HTR-8/SVneo (cell line): ENCODE measurements at regions not wholly inside any gene's neighbourhood (a gene's known extent, or its start where the extent isn't known, plus 50 kb on each side); places are given as distances from the start of the nearest gene placed in this dataset.

Experiments used
- DNase-seq: peaks from one replicate; pipeline ENCODE4 v3.0.0; 2011; ENCODE audit warnings: low spot score, mixed read lengths; ENCODE audit not compliant: insufficient read length
- FAIRE-seq: peaks from 2 replicates; lab custom pipeline; 2011; peaks lifted over from hg19 to GRCh38; lab: Jason Lieb, UNC

DNA sequence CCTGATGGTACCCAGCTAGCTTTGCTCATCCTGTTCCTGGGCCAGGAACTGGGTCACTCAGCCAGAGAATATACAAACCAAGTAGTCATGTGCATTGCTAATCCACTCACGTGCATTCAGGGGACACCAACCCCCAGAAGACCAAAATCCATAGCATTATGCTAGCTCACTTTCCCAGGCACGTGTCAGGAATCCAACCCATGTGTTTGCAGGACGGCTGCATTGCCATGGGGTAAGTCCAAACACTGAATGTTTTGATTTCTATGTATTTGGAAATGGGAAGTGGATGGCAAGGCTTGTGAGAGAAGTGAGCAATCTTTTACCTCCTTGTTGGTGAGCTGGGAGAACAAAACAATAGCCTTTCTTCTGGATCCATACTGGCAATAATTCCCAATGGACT lies 87.1 kb upstream of the FOXN3 start:
- DNase-seq: no peak
- FAIRE-seq: no peak

DNA sequence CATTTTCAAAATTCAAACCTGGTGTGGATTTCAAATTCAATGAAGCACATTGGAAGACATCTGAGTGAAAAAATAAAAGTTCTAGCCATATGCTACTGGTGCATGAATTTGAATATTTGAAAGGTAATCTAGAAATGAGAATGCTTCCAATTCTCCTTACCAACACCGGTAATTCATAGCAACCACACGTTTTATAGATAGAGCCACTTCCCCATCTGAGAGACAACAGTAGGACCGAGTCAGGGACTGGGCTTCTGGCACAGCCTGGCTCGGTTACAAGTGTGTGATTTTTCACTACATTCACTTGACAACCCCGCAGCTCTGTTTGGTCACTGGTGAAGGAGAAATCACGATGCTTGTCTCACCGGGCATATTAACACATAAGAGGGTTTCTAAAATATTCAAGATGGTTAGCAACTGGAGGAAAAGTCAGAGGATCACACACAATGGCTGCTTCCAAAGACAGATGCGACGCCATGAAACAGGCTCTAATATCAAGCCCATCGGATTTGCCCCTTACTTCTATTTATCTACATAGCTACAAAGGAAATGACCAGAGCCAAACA lies 86.5 kb upstream of the FOXN3 start:
- no peak for FAIRE-seq
- no peak for DNase-seq

DNA sequence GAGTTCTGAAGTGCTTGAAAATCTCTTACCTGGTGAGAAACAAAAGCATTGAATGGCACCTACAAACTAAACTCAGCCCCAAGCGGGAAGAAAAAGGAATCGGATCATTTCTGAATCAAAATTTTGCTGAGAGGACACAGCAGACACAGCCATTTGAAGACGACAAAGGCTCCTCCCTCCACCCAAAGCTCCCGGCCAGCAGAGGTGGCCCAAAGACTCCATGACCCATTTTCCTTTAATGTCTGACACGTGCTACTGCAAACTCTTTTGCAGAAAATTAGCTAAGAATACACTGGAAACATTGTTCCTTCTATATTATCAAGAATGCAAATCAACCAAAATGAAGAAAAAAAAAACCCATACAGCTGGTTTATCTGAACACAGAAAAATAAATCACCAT lies 85.9 kb upstream of the FOXN3 start:
- no peak for FAIRE-seq

DNA sequence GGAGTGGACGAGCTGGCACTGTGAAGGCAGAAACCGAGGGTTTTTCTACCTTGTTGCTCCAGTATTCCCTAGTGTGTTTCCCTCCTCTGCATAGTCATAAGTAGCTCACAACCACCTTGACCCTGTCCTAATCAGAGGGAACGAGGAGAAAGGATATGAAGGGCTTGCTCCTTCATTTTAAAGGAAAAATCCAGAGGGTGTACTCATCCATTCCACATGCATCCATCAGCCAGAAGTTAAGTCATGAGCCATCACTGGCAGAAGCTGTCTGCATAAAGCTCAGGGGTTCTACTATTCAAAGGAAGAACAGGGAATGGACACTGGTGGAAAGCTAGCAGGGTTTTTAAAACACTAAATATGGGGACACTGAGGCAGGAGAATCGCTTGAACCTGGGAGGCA lies 84.3 kb upstream of the FOXN3 start:
- FAIRE-seq (no peak), DNase-seq (no peak)

More for the DNA sequence above, 85.9 kb upstream of the FOXN3 start:
- no peak for DNase-seq

DNA sequence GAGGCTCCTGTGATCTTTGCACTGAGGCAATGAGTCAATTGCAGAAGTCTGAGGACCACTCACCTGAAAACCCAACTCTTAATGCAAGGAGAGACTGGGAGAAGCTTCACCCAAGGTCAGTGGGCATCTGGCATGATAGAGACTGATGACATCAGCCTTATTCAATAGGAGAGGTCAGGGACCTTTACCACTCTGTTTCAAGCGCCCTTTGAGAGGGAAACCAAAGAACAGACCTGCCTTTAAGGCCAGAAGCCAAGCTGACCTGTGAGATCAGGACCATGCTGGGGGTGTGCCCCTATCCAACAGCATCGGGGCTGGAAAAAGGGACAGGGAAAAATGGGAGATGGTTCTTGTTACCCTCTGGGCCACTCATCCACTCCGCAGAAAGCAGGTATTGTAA lies 83.3 kb upstream of the FOXN3 start:
- no peak for FAIRE-seq

DNA sequence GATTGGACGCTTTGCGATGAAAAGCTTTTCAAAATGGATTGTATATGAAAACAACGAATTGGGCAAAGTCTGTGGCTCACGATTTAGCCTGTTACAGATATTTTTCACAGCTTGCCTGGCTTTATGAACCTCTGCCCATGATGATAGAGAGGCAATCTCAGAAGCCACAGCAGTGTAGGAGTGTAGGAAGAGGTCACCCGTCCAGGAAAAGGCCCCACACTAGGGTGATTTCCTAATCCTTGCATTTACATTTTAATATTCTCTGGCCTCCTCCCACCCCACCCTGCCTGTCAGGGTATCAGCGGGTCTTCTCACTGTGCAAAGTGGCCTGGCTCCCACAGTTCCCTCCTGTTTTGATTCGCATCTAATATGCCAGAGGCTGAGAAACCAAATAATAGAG lies 81.8 kb upstream of the FOXN3 start:
- DNase-seq (no peak), FAIRE-seq (peak; percentile 13)

More for the DNA sequence above, 83.3 kb upstream of the FOXN3 start:
- no peak for DNase-seq

DNA sequence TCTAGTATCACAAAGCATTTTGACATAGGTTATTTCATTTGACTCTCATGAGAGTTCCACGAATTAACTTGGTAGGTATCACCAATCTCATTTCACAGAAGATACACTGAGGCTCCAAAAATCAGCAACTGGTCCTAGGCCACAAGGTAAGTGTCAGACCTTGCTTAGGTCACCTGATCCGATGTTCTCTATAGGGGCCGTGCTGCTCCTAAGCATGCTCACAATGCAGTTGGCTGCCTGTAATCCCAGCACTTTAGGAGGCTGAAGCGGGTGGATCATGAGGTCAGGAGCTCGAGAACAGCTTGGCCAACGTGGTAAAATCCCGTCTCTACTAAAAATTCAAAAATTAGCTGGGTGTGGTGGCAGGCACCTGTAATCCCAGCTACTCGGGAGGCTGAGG lies 78.7 kb upstream of the FOXN3 start:
- FAIRE-seq (no peak), DNase-seq (no peak)

DNA sequence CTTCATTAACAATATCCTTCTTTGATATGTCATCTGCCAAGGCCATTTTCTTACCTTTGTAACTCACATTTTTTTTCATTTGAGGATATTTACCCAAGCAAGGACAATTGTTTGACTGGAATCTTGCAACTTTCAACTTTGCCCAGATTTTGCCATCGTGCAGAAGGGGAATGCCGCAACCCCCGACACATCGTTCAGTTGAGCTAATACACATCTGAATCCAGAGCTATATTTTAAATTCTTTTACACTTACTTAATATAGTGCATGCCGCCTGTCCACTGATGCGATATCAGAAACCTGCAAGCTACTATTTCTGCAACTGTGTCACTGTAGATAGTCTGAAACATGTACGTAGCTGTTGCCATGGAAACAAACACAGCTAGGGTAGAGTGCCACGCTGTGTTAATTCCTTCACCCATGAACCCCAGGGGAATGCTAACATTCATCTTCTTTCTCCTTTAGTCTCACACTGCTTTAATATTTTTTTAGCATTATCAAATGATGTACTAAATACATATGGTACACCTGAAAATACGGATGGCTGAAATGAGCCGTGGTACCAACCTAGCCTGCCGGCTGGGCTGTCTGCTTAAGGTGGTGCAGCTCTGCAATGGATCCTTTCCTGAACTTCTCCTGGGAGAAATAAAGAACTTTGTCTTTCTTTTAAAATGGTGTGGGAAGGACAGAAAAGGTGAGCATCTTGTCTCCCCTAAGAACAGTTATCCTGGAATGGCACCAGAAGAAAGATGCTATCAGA lies 77.0 kb upstream of the FOXN3 start:
- FAIRE-seq (no peak), DNase-seq (no peak)

DNA sequence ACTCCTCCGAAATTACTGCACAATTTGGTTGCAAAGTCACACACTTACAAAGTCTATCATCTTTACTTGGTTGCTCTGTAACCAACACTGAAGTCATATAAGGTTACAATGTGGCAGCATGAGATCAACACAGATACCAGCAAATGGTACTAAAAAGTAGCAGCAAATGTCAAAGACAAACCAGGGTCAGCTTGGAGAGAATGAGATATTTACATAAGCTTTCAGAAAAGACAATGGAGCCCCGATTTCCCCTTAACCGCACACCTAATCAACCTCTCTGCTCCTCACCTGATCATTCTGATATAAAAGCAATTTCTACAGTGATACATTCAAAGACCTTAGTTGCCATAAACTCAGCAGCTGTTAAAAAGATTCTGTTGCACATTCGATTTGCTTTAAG lies 76.4 kb upstream of the FOXN3 start:
- no peak for FAIRE-seq
- DNase-seq: no peak

DNA sequence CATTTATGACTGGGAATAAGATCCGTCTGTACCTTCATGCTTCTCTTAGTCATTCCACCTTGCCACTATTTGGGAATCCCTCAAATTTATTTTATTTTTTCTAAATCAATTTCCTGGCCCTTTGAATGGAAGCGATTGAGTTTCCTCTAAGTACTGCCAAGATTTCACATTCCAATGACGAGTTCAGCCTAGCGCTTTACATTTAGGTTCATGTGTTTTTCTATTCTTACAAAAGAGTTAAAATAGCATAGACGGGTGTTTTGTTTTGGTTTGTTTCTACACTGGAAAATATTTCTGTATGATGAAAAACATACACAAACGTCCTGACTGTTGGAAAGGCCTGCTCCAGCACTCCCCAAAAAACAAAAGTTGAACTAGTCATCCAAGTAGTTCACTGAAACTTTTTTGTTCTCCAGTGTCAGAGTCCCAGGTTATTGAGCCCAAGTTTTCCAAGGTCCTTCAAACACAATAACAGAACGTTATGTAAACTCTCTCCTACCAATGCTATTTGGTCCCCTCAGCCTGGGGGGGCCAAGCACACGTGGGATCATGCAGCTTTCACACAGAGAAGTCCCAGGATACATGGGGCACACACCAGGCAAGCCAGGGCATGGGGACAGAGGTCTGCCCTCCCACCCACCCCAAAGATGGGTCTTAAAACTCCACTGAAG lies 74.8 kb upstream of the FOXN3 start:
- DNase-seq: no peak
- no peak for FAIRE-seq

DNA sequence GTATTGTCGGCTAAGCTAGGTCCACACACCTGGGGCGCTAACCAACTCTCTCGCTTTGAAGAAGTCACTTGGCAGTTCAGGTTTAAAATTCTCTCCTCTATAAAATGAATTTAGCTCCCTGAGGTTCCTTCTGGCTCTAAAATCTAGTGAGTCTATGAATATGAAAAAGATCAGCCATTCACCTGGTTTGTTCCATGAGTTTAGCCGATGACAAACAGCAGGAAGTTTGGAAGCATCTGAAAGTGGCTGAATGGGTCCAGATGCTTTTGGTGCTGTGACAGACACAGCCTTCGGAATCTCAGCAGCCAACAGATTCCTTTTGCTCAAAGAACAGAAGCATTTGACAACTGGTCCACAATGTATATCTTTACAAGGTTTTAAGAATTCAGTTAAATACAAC lies 73.4 kb upstream of the FOXN3 start:
- DNase-seq (no peak), FAIRE-seq (no peak)

DNA sequence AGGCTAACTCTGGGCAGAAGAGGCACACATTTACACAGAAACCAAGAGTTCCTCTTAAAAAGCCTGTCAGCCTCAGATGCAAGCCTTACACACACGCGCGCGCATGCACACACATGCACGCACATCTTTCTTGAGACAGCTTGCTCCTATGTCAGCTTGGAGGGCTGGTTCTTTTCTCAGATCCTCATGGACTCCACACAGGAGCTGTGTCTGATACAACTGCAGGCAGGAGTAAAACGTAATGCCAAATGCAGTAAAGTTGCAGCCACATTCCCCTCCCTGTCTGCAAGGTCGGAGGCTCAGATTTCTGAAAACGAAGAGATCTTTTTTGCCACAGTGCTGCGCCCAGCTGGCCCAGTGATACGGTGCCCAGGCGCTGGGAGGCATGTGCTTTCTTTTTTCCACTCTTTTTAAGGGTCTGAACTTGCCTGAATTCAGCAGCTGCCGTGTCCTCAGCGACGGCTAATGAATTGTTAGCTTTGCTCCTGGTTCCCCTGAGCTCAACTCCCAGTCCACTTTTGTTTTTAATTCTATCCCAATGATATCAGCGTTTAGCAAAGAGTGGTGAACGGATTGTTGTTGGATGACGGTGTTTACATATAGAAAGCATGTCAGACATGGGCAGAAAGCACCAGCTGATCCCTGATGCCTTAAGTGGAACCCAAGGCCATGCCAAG lies 72.9 kb upstream of the FOXN3 start:
- no peak for DNase-seq
- no peak for FAIRE-seq

DNA sequence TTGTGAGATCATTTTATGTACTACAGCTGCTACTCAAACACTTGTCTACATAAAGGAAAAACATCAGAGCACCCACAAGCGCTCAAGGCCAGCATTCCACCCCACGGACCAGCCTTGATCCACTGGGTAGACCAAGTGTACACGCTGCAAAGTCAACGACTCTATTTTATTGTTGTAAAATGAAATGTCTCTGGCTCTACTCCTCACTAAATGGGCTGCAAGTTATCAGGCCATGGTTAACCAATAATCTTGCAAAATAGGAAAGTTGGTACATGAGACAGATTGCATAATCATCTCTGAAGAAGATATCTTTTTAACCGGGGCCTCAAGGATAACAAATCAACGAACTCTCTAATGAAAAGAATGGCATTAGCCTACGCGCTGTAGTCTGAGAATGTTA lies 69.9 kb upstream of the FOXN3 start:
- DNase-seq: no peak

DNA sequence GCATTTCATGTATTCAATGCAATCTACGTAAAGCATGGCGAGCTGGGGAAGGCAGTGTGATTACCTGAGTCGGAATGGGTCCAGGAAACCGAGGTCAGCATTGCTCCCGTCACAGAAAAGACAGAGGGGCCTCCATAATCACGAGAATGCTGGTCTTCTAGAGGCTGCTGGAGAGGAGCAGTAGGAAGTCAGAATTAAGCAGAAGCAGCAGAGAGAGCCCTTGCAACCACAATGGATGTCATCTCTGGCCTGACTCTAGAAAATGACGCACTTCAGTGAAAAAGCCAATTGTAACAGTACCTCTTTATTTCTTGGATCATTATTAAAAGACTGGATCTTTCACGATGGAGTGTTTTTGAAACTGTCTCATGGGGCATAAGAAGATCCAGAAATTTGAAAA lies 69.5 kb upstream of the FOXN3 start:
- DNase-seq: no peak
- no peak for FAIRE-seq

More for the DNA sequence above, 69.9 kb upstream of the FOXN3 start:
- FAIRE-seq: no peak

DNA sequence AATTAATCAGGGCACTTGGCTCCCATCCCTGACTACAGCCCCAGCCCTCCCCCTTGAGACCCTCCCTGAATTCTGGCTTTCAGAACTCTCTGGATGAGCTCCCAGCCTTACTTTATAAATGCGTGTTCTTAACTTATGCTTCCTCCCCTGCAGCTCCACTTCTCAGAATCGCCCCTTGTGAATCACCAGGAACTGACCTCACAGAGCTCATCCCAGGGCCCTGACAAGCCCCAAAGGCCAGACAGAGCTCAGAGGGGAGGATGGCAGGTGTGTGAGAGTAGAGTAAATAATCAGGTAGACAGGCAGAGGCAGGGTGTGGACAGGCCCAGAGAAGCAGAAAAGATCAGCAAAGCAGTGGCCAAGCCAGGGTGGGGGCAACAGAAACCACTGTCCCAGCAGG lies 68.2 kb upstream of the FOXN3 start:
- DNase-seq: no peak
- no peak for FAIRE-seq

DNA sequence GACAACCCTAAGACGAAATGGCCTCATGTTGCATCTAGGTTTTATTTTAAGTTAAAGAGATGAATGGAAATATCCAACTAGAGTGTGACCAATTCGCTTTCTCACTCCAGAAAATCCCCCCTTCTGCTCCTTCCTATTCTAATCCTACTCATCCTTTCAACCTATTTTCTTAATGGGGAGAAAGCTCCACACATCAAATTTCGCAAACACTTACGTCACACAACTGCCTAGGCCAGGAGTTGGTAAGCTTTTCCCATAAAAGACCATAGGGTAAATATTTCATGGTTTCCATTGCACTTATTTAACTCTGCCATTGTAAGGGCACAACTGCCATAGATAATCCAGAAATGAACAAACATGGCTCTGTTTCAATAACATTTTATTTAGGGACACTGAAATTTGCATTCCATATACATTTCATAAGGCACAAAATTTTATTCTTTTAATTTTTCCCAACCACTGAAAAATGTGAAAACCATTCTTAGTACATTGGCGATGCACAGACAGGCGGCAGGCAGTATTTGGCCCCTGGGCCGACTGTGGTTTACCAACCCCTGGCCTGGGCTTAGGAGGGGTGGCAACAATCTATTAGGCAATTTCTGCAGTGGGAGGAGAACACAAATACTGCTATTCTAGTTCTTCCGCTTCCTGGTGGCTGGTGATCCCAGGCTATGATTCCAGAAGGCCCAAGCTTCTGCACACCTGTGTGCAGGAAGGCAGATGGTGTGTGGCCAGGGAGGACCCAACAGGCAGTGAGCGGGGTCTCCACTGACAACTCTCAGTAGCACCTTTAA lies 67.2 kb upstream of the FOXN3 start:
- DNase-seq: no peak
- no peak for FAIRE-seq

DNA sequence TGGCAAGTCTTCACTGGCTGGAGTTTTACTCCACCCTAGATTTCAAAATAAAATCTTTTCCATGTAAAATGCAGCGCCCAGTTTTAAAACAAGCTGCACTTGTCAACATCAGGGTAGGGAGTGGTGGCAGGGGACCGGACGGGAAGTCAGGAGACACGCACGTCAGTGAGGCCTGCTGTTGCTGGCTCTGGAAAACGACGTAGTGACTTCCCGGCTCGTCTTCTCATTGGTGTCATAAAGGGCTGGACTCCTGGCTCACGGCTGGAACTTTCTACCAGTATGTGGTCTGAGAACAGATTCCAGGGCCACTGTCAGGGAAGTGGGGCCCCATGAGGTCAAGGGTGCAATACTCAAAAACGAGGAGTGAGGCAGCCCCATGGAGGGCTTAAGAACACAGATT lies 64.2 kb upstream of the FOXN3 start:
- no peak for FAIRE-seq

DNA sequence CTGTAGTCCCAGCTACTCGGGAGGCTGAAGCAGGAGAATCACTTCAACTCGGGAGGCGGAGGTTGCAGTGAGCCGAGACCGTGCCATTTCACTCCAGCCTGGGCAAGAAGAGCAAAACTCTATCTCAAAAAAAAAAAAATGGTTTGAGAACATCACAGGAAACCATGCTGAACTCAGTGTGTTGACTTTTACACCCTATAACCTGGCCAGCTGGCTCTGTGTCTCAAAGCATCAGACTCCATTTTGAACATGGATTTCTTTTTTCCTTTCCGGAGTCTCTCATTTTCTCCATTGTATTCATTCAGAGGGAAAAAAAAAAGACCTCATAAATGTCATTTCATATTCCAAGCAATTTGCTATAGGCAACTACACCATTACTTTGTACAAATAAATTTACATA lies 63.2 kb upstream of the FOXN3 start:
- DNase-seq (no peak), FAIRE-seq (no peak)

More for the DNA sequence above, 64.2 kb upstream of the FOXN3 start:
- no peak for DNase-seq

DNA sequence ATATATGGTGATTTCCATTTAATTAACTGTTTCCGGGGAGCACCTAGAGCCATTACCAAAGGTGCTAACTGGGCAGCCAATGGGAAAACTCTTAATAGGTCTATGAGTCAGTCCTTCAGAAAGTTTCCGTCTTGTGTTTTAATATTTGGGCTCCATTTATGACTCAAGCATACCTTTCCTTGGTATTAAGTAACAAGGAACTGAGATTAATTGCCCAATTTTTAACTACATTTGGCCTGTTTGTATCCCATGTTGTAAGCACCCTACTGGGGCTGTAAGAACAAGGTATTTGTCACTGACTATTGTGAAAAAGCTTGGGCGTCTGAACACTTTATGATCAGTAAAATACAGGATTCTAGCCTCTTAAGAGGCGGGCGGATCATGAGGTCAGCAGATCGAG lies 62.8 kb upstream of the FOXN3 start:
- no peak for DNase-seq
- no peak for FAIRE-seq

DNA sequence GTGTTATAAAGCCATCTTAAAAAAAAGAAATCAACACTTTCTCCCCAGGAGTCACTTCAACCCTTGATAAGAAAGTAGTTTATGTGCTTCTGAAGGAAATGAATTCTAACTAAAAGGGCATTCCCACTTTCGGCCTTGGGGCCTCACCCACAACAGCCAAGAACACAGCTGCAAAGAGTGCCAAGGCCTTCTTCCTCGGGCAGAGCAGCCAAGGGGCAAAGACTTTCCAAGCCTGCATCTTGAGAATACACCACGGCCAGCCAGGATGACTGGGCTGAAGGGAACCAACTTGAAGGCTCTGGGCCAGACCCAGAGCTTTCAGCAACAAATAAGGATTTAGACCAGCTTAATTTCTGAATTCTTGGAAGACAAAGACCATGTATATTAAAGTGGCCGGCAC lies 60.4 kb upstream of the FOXN3 start:
- DNase-seq (no peak), FAIRE-seq (no peak)
